Trophoblast cell (in vitro differentiated cells and primary cell): ENCODE measurements at regions not wholly inside any gene's neighbourhood (a gene's known extent, or its start where the extent isn't known, plus 50 kb on each side); places are given as distances from the start of the nearest gene placed in this dataset.
"Not testable (repeated sequence)": the region's sequence is repeated elsewhere in the genome, so short reads cannot be mapped to it uniquely, and the experiment has no call there.

ENCODE experiments used
- DNase-seq, 2 donors: peaks; one replicate each; pipeline ENCODE4 v3.0.0-alpha.2; 2016
- H2AFZ ChIP-seq: 2 replicates; pipeline ENCODE4 v1.6.1; 2013; ENCODE audit warnings: low read length, moderate library complexity, mild to moderate bottlenecking; ENCODE audit not compliant: insufficient read depth, poor library complexity
- H2AK5ac ChIP-seq: 2 replicates; pipeline ENCODE4 v1.6.1; 2013; ENCODE audit warnings: mild to moderate bottlenecking, low read length
- H2BK120ac ChIP-seq: 2 replicates; pipeline ENCODE4 v1.6.1; 2013; ENCODE audit warnings: low read length, mild to moderate bottlenecking, moderate library complexity; ENCODE audit not compliant: insufficient read depth, poor library complexity
- H2BK12ac ChIP-seq: 2 replicates; pipeline ENCODE4 v1.6.1; 2013; ENCODE audit warnings: mild to moderate bottlenecking, low read length, moderate library complexity
- H2BK5ac ChIP-seq: 2 replicates; pipeline ENCODE4 v1.6.1; 2013; ENCODE audit warnings: low read length, low read depth, moderate library complexity, mild to moderate bottlenecking; ENCODE audit not compliant: poor library complexity
- H3K14ac ChIP-seq: 2 replicates; pipeline ENCODE4 v1.6.1; 2013; ENCODE audit warnings: mild to moderate bottlenecking, low read length
- H3K18ac ChIP-seq: 2 replicates; pipeline ENCODE4 v1.6.1; 2013; ENCODE audit warnings: mild to moderate bottlenecking, low read length
- H3K23ac ChIP-seq: 2 replicates; pipeline ENCODE4 v1.6.1; 2013; ENCODE audit warnings: low read length
- H3K27ac ChIP-seq: 2 replicates; pipeline ENCODE4 v1.5.1; 2013; ENCODE audit warnings: low read depth, mild to moderate bottlenecking, inconsistent platforms, low read length, moderate library complexity
- H3K27me3 ChIP-seq: 2 replicates; pipeline ENCODE4 v1.6.1; 2013; ENCODE audit warnings: inconsistent platforms, mild to moderate bottlenecking, low read length, moderate library complexity; ENCODE audit not compliant: insufficient read depth
- H3K36me3 ChIP-seq, 2 experiments: 1 replicate in 1 of 2; 2 replicates in 1 of 2; pipeline ENCODE4 v1.6.1; 2013; ENCODE audit warnings: low read length in 2 of 2, mild to moderate bottlenecking in 2 of 2, moderate library complexity in 1 of 2; ENCODE audit not compliant: insufficient read depth in 2 of 2, control insufficient read depth in 1 of 2
- H3K4ac ChIP-seq: 2 replicates; pipeline ENCODE4 v1.6.1; 2013; ENCODE audit warnings: low read depth, mild to moderate bottlenecking, low read length, moderate library complexity
- H3K4me1 ChIP-seq, 2 experiments: 1 replicate in 1 of 2; 2 replicates in 1 of 2; pipeline ENCODE4 v1.6.1; 2013; ENCODE audit warnings: low read length in 2 of 2, mild to moderate bottlenecking in 2 of 2, moderate library complexity in 1 of 2; ENCODE audit not compliant: insufficient read depth in 2 of 2, control insufficient read depth in 1 of 2
- H3K4me2 ChIP-seq: 2 replicates; pipeline ENCODE4 v1.6.1; 2013; ENCODE audit warnings: inconsistent platforms, mild to moderate bottlenecking, low read length, moderate library complexity
- H3K4me3 ChIP-seq: 2 replicates; pipeline ENCODE4 v1.5.1; 2013; ENCODE audit warnings: mild to moderate bottlenecking, low read depth, low read length, inconsistent platforms
- H3K79me1 ChIP-seq: one replicate; pipeline ENCODE4 v1.6.1; 2013; ENCODE audit warnings: low read length
- H3K79me2 ChIP-seq: 2 replicates; pipeline ENCODE4 v1.6.1; 2013; ENCODE audit warnings: low read length, mild to moderate bottlenecking; ENCODE audit not compliant: control insufficient read depth, insufficient read depth, poor library complexity
- H3K9ac ChIP-seq: 2 replicates; pipeline ENCODE4 v1.6.1; 2013; ENCODE audit warnings: mild to moderate bottlenecking, low read length
- H3K9me3 ChIP-seq: 2 replicates; pipeline ENCODE4 v1.6.1; 2013; ENCODE audit warnings: low read depth, mild to moderate bottlenecking, control low read depth, inconsistent platforms, low read length; ENCODE audit not compliant: insufficient read depth
- H4K12ac ChIP-seq: 2 replicates; pipeline ENCODE4 v1.6.1; 2013; ENCODE audit warnings: low read depth, mild to moderate bottlenecking, low read length, moderate library complexity
- H4K8ac ChIP-seq: 2 replicates; pipeline ENCODE4 v1.6.1; 2013; ENCODE audit warnings: low read depth, mild to moderate bottlenecking, low read length, moderate library complexity
- H4K91ac ChIP-seq: one replicate; pipeline ENCODE4 v1.6.1; 2013; ENCODE audit warnings: low read depth, mild to moderate bottlenecking, low read length, moderate library complexity
- WGBS: extraction: QIAGEN DNeasy Blood & Tissue Kit; methylation state at CpG from one replicate; pipeline ENCODE4 v1.1.7; 2013; ENCODE audit warnings: missing lambda C conversion rate; ENCODE audit not compliant: insufficient read length, insufficient coverage; ENCODE audit errors: extremely low coverage; 5-methylcytosine and 5-hydroxymethylcytosine counted together

GRCh38 chr14:57057803-57058202 is 210.9 kb downstream of the EXOC5 start:
- no peak overlapping the region for H4K8ac ChIP-seq
- H3K27ac ChIP-seq = no peak overlapping the region
- H3K23ac ChIP-seq = no peak overlapping the region
- no peak overlapping the region for H4K12ac ChIP-seq
- no peak overlapping the region for H3K4me3 ChIP-seq
- no peaks in the 10 kb centered on the region for H3K27me3 ChIP-seq
- WGBS = no CpG with 5 or more reads among the region's 4 CpGs
- H3K79me2 ChIP-seq = no peaks in the 10 kb centered on the region
- H2AK5ac ChIP-seq = no peak overlapping the region
- no peak overlapping the region for H2BK5ac ChIP-seq
- H4K91ac ChIP-seq = no peak overlapping the region
- DNase-seq = no peak
- H3K36me3 ChIP-seq = no peaks in the 10 kb centered on the region
- no peak overlapping the region for H2AFZ ChIP-seq
- no peaks in the 10 kb centered on the region for H3K79me1 ChIP-seq
- no peak overlapping the region for H3K4ac ChIP-seq
- H3K18ac ChIP-seq = no peak overlapping the region
- no peak overlapping the region for H3K14ac ChIP-seq
- H2BK120ac ChIP-seq = no peak overlapping the region
- no peak overlapping the region for H2BK12ac ChIP-seq
- no peaks in the 10 kb centered on the region for H3K4me1 ChIP-seq
- no peaks in the 10 kb centered on the region for H3K9me3 ChIP-seq
- no peak overlapping the region for H3K9ac ChIP-seq
- no peak overlapping the region for H3K4me2 ChIP-seq

- not testable (repeated sequence) for H2AFZ ChIP-seq, H2AK5ac ChIP-seq, H3K4ac ChIP-seq, H3K79me2 ChIP-seq, H4K12ac ChIP-seq, H3K18ac ChIP-seq, H3K4me2 ChIP-seq, H2BK12ac ChIP-seq, DNase-seq, H2BK5ac ChIP-seq, H3K23ac ChIP-seq, H4K91ac ChIP-seq, H3K79me1 ChIP-seq, H3K36me3 ChIP-seq, H3K4me1 ChIP-seq, H3K4me3 ChIP-seq, H4K8ac ChIP-seq, H2BK120ac ChIP-seq, H3K27ac ChIP-seq, H3K9me3 ChIP-seq, H3K27me3 ChIP-seq, H3K9ac ChIP-seq, H3K14ac ChIP-seq
- no CpG with 5 or more reads among the region's 24 CpGs for WGBS
These were observed 212.2 kb downstream of the EXOC5 start for GRCh38 chr14:57056522-57056921.

- Histone ChIP-seq H2BK120ac (no peak overlapping the region), H3K4ac (no peak overlapping the region), H2BK12ac (no peak overlapping the region), H3K79me2 (no peaks in the 10 kb centered on the region), H2BK5ac (no peak overlapping the region), H3K18ac (no peak overlapping the region), H3K4me2 (no peak overlapping the region), H3K27ac (no peak overlapping the region), H3K23ac (no peak overlapping the region), H3K4me1 (no peaks in the 10 kb centered on the region), H3K4me3 (no peak overlapping the region), H3K27me3 (no peaks in the 10 kb centered on the region), H3K79me1 (no peaks in the 10 kb centered on the region), H3K36me3 (no peaks in the 10 kb centered on the region), H4K12ac (no peak overlapping the region), H4K8ac (no peak overlapping the region), H3K9ac (no peak overlapping the region), H3K14ac (no peak overlapping the region), H3K9me3 (no peaks in the 10 kb centered on the region), H2AFZ (no peak overlapping the region), H2AK5ac (no peak overlapping the region), H4K91ac (no peak overlapping the region)
- no CpG with 5 or more reads among the region's 3 CpGs for WGBS
- DNase-seq = no peak
These were observed 215.9 kb downstream of the EXOC5 start for GRCh38 chr14:57052705-57053302.

GRCh38 chr14:57051633-57052032 is 217.1 kb downstream of the EXOC5 start:
- Histone ChIP-seq H2BK5ac (no peak overlapping the region), H3K23ac (no peak overlapping the region), H2AK5ac (no peak overlapping the region), H3K9me3 (no peaks in the 10 kb centered on the region), H3K14ac (no peak overlapping the region), H3K9ac (no peak overlapping the region), H4K91ac (no peak overlapping the region), H3K4ac (no peak overlapping the region), H3K4me1 (no peaks in the 10 kb centered on the region), H4K12ac (no peak overlapping the region), H2BK120ac (no peak overlapping the region), H3K18ac (no peak overlapping the region), H4K8ac (no peak overlapping the region), H2AFZ (no peak overlapping the region), H3K36me3 (no peaks in the 10 kb centered on the region), H3K79me1 (no peaks in the 10 kb centered on the region), H3K79me2 (no peaks in the 10 kb centered on the region), H3K4me2 (no peak overlapping the region), H3K27ac (no peak overlapping the region), H3K4me3 (no peak overlapping the region), H3K27me3 (no peaks in the 10 kb centered on the region), H2BK12ac (no peak overlapping the region)
- no peak for DNase-seq
- no CpG with 5 or more reads among the region's 7 CpGs for WGBS
